DMS79 treated with DMSO at 0.1 percent for 48 hours (cell line): ENCODE measurements at regions not wholly inside any gene's neighbourhood (a gene's known extent, or its start where the extent isn't known, plus 50 kb on each side); places are given as distances from the start of the nearest gene placed in this dataset.

Source experiments
- DNase-seq: peaks from one replicate; lab custom pipeline; 2025; lab: John Stamatoyannopoulos, UW

- no peak for DNase-seq
These were observed 77.3 kb upstream of the UBAC2 start for GRCh38 chr13:99123101-99124045.

GRCh38 chr13:99124046-99124400, 76.6 kb upstream of the UBAC2 start:
- no peak for DNase-seq

GRCh38 chr13:99124794-99125316, 75.8 kb upstream of the UBAC2 start:
- DNase-seq = peak; percentile 96

DNA sequence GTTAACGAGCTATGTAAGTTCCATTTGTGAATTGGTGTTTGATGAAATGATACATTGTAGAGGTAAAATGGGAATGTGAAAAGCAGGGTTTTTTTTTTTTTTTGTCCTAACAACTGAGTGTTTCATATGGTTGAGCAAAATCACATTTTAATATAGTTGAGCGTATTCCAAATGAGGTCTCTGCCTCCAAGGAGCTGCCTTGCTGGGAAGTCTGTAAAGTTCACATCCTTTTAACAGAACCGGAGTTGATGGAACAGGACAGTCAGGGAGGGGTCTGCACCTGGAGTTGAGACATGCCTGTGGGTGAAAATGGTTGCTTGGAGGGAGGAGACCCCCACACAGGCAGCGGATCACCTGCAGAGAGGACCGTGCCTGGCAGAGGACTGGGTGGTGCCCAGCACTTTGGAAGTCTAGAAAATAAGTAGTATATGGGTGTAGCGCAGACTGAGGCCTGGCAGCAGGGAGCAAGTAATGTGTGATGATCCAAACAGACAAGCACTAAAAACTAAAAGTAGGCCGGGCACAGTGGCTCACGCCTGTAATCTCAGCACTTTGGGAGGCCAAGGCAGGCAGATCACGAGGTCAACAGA, 75.2 kb upstream of the UBAC2 start:
- DNase-seq = no peak

GRCh38 chr13:99126821-99127220, 73.8 kb upstream of the UBAC2 start:
- DNase-seq = no peak

GRCh38 chr13:99129050-99129449, 71.6 kb upstream of the UBAC2 start:
- no peak for DNase-seq

- DNase-seq = no peak
These were observed 70.7 kb upstream of the UBAC2 start for GRCh38 chr13:99129951-99130350.

DNA sequence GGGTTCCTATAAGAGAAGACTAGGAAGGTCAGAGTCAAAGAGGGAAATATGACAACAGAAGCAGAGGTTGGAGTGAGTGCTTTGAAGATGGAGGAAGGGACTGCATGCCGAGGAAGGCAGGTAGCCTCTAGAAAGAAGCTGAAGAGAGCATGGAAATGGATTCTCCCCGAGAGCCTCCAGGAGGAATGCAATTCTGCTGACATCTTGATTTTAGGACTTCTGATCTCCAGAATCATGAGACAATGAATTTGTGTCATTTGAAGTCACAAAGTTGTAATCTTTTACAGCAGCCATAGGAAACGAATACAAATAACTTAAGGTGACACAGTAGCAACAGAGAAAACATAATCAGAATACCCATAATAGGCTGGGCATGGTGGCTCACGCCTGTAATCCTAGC, 69.2 kb upstream of the UBAC2 start:
- DNase-seq = no peak

- no peak for DNase-seq
These were observed 68.3 kb upstream of the UBAC2 start for GRCh38 chr13:99132295-99132835.

DNA sequence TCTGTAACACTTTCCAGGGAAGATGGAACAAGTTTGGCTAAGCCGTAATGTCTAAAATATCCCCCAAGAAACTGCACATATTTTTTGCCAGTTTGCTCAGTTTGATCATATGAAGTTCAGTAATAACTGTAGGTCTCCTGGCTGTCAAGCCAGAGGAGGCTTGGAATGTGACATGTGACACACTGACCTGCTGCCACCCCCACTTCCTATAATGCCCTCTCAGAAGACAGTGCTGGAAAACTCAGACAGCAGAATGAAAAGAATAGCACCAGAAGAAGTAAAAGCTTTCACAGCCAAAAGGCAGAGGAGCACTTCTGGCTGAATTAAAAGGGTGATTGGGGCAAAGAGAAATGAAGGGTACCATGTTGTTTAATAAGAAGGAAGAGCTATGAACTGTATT, 67.4 kb upstream of the UBAC2 start:
- no peak for DNase-seq

DNA sequence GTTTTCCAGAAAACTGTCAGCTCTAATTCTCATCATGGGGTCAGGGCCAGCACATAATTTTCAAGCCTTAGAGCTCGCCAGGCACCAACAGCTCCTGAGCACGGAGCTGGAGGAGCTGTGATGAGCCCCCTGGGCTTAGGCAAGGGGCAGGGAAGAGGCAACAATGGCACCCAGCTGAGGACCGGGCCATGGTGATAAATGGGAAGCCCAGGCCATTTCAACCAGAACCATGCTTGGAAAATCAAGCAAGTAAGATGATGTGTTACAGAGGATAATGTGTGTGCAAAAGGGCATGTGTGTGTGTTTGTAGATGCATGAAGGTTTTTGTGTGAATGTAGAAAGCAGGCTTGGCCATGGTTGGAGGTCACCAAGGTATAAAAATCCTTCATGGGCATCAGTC, 66.8 kb upstream of the UBAC2 start:
- DNase-seq = no peak

GRCh38 chr13:99135591-99135990, 65.1 kb upstream of the UBAC2 start:
- DNase-seq = no peak

DNA sequence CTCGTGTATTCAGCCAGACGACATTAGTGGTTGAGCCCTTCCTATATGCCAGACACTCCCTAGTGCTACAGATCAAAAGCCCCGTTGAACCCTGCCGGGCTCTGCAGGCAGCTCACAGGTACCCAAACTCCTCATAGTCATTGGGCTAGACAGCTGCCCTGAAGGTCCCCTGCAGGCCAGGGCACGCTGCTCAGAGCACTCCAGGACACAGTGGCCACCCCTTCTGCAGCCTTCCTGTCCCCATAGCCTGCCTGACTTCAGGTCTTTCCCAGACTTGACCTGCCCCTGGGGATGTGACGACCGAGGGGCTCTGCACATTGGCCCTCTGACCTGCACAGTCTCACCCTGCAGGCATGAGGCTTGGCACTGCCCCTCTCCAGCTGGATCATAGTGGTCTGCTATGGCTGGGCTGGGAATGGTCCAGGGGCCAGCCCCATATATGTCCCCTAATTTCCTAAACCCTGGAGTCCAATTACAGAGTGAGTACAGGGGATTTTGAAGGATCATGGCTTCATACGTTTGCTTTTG, 64.2 kb upstream of the UBAC2 start:
- DNase-seq = no peak

- no peak for DNase-seq
These were observed 59.8 kb upstream of the UBAC2 start for GRCh38 chr13:99140831-99141230.

DNA sequence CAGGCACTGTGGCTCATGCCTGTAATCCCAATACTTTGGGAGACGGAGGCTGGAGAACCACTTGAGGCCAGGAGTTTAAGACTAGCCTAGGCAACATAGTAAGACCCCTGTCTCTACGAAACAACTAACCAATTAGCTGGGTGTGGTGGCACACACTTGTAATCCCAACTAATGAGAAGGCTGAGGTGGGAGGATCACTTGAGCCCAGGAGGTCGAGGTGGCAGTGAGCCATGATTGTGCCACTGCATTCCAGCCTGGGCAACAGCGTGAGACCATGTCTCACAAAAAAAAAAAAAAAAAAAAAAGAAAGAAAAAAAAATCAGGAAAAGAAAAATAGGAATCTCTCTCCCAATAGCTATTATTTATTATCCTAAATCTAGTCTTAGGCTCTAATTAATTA, 56.8 kb upstream of the UBAC2 start:
- no peak for DNase-seq

- DNase-seq = no peak
These were observed 56.3 kb upstream of the UBAC2 start for GRCh38 chr13:99144306-99144705.

DNA sequence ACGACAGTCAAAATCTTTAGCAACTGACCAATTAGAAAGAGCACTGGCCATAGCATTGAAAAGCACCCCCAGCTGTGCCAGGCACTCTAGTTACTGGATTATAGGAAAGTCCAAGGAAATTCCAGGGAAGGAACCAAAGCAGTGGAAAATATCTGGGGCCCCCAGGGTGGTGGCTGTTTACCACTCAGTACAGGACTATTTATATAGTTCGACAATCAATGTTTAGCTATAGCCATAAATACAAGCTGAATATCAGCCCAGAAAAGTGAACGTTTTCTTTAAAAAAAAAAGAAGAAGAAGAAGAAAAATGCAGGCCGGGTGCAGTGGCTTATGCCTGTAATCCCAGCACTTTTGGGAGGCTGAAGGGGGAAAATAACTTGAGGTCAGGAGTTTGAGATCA, 55.2 kb upstream of the UBAC2 start:
- DNase-seq = no peak

DNA sequence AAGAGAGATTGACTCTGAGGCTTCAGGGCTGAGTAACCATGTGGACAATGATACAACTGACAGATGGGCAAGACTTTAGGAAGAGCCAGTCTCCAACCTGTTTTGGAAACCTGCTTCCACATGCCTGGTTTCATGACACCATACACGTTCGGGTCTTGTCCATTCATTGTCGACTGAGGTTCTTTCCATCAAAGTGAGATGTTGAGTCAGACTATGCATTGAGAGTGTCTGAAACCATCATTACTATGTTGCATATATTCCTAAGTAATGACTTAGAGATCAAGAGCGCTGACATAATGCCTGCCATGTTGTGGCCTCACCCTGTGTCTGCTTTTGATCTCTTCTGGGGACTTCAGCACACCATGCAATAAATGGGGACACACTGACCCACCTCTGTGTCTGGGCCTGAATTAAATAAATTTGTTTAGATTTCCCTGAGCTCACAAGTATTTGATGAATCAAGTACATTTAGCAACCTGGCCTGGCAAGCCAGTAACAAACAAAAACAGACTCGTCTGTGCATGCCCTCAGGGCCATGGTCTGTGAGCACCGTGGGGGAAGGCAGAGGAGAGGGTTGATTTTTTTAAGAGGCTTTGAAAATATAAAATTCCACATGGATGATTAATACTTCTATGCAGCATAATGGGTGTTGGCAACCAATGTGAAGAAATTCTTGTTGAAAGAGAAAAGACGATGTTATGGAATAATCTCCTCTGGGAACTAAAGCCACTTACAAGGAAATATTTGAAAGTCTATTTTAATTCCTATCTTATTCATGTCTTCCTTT, 49.9 kb upstream of the UBAC2 start:
- DNase-seq = peak; percentile 83
